HEK293 (cell line): ENCODE measurements at regions not wholly inside any gene's neighbourhood (a gene's known extent, or its start where the extent isn't known, plus 50 kb on each side); places are given as distances from the start of the nearest gene placed in this dataset.

Source experiments
- ELK4 ChIP-seq: IDR thresholded peaks from 2 replicates; pipeline ENCODE4 v1.6.1; 2011; ENCODE audit warnings: mild to moderate bottlenecking, low read depth, low read length, borderline replicate concordance
- MYNN ChIP-seq: fragments of 450-650 bp; formaldehyde crosslinking; IDR thresholded peaks from 2 replicates; pipeline ENCODE4 v1.5.1; 2016; ENCODE audit warnings: missing biosample characterization, missing genetic modification characterization, borderline replicate concordance
- OVOL3 ChIP-seq: fragments of 450-650 bp; formaldehyde crosslinking; IDR thresholded peaks from 2 replicates; pipeline ENCODE4 v1.5.1; 2016; ENCODE audit warnings: missing biosample characterization, missing genetic modification characterization
- REST ChIP-seq: fragments of 450-650 bp; formaldehyde crosslinking; IDR thresholded peaks from 2 replicates; pipeline ENCODE4 v1.5.1; 2016; ENCODE audit warnings: missing biosample characterization, missing genetic modification characterization
- ZNF335 ChIP-seq: fragments of 450-650 bp; formaldehyde crosslinking; conservative IDR thresholded peaks from 2 replicates; pipeline ENCODE4 v1.5.1; 2016; ENCODE audit warnings: missing biosample characterization, missing genetic modification characterization
- ZNF398 ChIP-seq: fragments of 450-650 bp; formaldehyde crosslinking; IDR thresholded peaks from 2 replicates; pipeline ENCODE4 v1.5.1; 2017; ENCODE audit warnings: missing biosample characterization, missing genetic modification characterization
- ZNF785 ChIP-seq: fragments of 450-650 bp; formaldehyde crosslinking; IDR thresholded peaks from 2 replicates; pipeline ENCODE4 v1.5.1; 2016; ENCODE audit warnings: missing biosample characterization, missing genetic modification characterization
- TF ChIP-seq, protein P1 (sequence below): fragments of 450-650 bp; formaldehyde crosslinking; IDR thresholded peaks from 2 replicates; pipeline ENCODE4 v1.5.1; 2016; ENCODE audit warnings: missing biosample characterization, missing genetic modification characterization
- TF ChIP-seq, protein P2 (sequence below): fragments of 450-650 bp; formaldehyde crosslinking; IDR thresholded peaks from 2 replicates; pipeline ENCODE4 v1.5.1; 2016; ENCODE audit warnings: missing biosample characterization, missing genetic modification characterization, low read depth

- TF ChIP-seq MYNN (tag by site-specific recombination), result no peak
- no peak for TF ChIP-seq ZNF785 (tag by site-specific recombination)
- TF ChIP-seq ZNF335 (tag by site-specific recombination), result no peak
- TF ChIP-seq, protein P1, sequence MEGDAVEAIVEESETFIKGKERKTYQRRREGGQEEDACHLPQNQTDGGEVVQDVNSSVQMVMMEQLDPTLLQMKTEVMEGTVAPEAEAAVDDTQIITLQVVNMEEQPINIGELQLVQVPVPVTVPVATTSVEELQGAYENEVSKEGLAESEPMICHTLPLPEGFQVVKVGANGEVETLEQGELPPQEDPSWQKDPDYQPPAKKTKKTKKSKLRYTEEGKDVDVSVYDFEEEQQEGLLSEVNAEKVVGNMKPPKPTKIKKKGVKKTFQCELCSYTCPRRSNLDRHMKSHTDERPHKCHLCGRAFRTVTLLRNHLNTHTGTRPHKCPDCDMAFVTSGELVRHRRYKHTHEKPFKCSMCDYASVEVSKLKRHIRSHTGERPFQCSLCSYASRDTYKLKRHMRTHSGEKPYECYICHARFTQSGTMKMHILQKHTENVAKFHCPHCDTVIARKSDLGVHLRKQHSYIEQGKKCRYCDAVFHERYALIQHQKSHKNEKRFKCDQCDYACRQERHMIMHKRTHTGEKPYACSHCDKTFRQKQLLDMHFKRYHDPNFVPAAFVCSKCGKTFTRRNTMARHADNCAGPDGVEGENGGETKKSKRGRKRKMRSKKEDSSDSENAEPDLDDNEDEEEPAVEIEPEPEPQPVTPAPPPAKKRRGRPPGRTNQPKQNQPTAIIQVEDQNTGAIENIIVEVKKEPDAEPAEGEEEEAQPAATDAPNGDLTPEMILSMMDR (tag by site-specific recombination), result no peak
- no peak for TF ChIP-seq ELK4
- no peak for TF ChIP-seq OVOL3 (tag by site-specific recombination)
- TF ChIP-seq, protein P2, sequence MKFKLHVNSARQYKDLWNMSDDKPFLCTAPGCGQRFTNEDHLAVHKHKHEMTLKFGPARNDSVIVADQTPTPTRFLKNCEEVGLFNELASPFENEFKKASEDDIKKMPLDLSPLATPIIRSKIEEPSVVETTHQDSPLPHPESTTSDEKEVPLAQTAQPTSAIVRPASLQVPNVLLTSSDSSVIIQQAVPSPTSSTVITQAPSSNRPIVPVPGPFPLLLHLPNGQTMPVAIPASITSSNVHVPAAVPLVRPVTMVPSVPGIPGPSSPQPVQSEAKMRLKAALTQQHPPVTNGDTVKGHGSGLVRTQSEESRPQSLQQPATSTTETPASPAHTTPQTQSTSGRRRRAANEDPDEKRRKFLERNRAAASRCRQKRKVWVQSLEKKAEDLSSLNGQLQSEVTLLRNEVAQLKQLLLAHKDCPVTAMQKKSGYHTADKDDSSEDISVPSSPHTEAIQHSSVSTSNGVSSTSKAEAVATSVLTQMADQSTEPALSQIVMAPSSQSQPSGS, result no peak
- TF ChIP-seq ZNF398, result no peak
- no peak for TF ChIP-seq REST
Measured at GRCh38 chr1:83632906-83633305, 366.0 kb downstream of the TTLL7 start.
